Keratinocyte (primary cell): ENCODE measurements at regions not wholly inside any gene's neighbourhood (a gene's known extent, or its start where the extent isn't known, plus 50 kb on each side); places are given as distances from the start of the nearest gene placed in this dataset.

Experiments
- DNase-seq: peaks from one replicate; pipeline ENCODE4 v3.0.0-alpha.2; 2011; ENCODE audit warnings: low read depth, missing footprints, low spot score
- FAIRE-seq: peaks from 2 replicates; lab custom pipeline; 2011; peaks lifted over from hg19 to GRCh38; lab: Jason Lieb, UNC
- H2AFZ ChIP-seq: 2 replicates; pipeline ENCODE4 v1.6.0; 2012; ENCODE audit warnings: low read length, control low read depth, inconsistent platforms; ENCODE audit not compliant: control insufficient read depth
- H3K27ac ChIP-seq: 2 replicates; pipeline ENCODE4 v1.5.1; 2011; ENCODE audit warnings: low read length; ENCODE audit not compliant: control insufficient read depth, insufficient read depth
- H3K27me3 ChIP-seq: 3 replicates; pipeline ENCODE4 v1.6.0; 2011; ENCODE audit warnings: low read length; ENCODE audit not compliant: control insufficient read depth, insufficient read depth; ENCODE audit errors: extremely low read depth
- H3K36me3 ChIP-seq, 2 experiments: 2 replicates in 1 of 2; 3 replicates in 1 of 2; pipeline ENCODE4 v1.5.1; 2011; ENCODE audit warnings: low read length in 2 of 2, mild to moderate bottlenecking in 1 of 2; ENCODE audit not compliant: control insufficient read depth in 2 of 2, insufficient read depth in 2 of 2; ENCODE audit errors: extremely low read depth in 1 of 2
- H3K4me1 ChIP-seq: 3 replicates; pipeline ENCODE4 v1.5.1; 2011; ENCODE audit warnings: low read length; ENCODE audit not compliant: control insufficient read depth, insufficient read depth; ENCODE audit errors: extremely low read depth
- H3K4me2 ChIP-seq: 3 replicates; pipeline ENCODE4 v1.6.0; 2011; ENCODE audit warnings: low read depth, low read length; ENCODE audit not compliant: control insufficient read depth, insufficient read depth; ENCODE audit errors: extremely low read depth
- H3K4me3 ChIP-seq, 3 experiments: fragments of 200-600 bp in 1 of 3; sonication (generic) in 1 of 3; 2 replicates in 2 of 3; 3 replicates in 1 of 3; pipeline ENCODE4 v1.5.1; 2011 to 2016; ENCODE audit warnings: low read length in 3 of 3, mild to moderate bottlenecking in 3 of 3, control low read depth in 2 of 3, inconsistent platforms in 1 of 3, low read depth in 1 of 3, mixed read lengths in 1 of 3, mixed run types in 1 of 3, moderate library complexity in 1 of 3; ENCODE audit not compliant: control insufficient read depth in 2 of 3, insufficient read depth in 2 of 3; ENCODE audit errors: extremely low read depth in 1 of 3
- H3K79me2 ChIP-seq: 2 replicates; pipeline ENCODE4 v1.6.0; 2012; ENCODE audit warnings: low read length; ENCODE audit not compliant: control insufficient read depth, insufficient read depth
- H3K9ac ChIP-seq: 3 replicates; pipeline ENCODE4 v1.6.0; 2011; ENCODE audit warnings: low read length; ENCODE audit not compliant: control insufficient read depth, insufficient read depth; ENCODE audit errors: extremely low read depth
- H3K9me1 ChIP-seq: 3 replicates; pipeline ENCODE4 v1.6.0; 2011; ENCODE audit warnings: low read length; ENCODE audit not compliant: control insufficient read depth, insufficient read depth; ENCODE audit errors: extremely low read depth
- H3K9me3 ChIP-seq: 2 replicates; pipeline ENCODE4 v1.5.1; 2012; ENCODE audit warnings: low read depth, low read length; ENCODE audit not compliant: control insufficient read depth
- H4K20me1 ChIP-seq: 3 replicates; pipeline ENCODE4 v1.6.0; 2011; ENCODE audit warnings: low read length; ENCODE audit not compliant: control insufficient read depth, insufficient read depth; ENCODE audit errors: extremely low read depth
- CTCF ChIP-seq, 3 experiments: IDR thresholded peaks in 1 of 3; conservative IDR thresholded peaks in 1 of 3; optimal IDR thresholded peaks in 1 of 3; 2 replicates in 2 of 3; 3 replicates in 1 of 3; pipeline versions ENCODE3 to v1.5.1; 2011; ENCODE audit warnings: low read length in 3 of 3, mild to moderate bottlenecking in 3 of 3, moderate library complexity in 2 of 3, control low read depth in 1 of 3, inconsistent platforms in 1 of 3; ENCODE audit not compliant: insufficient read depth in 2 of 3; ENCODE audit errors: extremely low read depth in 1 of 3
- EZH2 ChIP-seq: IDR thresholded peaks from one replicate; pipeline ENCODE4 v1.6.1; 2012; ENCODE audit warnings: inconsistent platforms, mild to moderate bottlenecking, low read length, moderate library complexity
- dilution Hi-C: fragments of 300-500 bp; cut with MboI; formaldehyde crosslinking; loops from one replicate; pipeline ENCODE4 v1.7.0; 2020; ENCODE audit warnings: low sequenced_read_pairs; ENCODE audit not compliant: extremely low pct_ligation_motif_present

- dilution Hi-C loops: no loop called here
- no peak for FAIRE-seq
- Histone ChIP-seq H3K4me1 (no peaks in the 10 kb centered on the region), H3K9ac (no peak overlapping the region), H4K20me1 (no peaks in the 10 kb centered on the region), H3K4me3 (no peak overlapping the region), H3K4me2 (no peak overlapping the region), H3K9me1 (no peaks in the 10 kb centered on the region), H3K79me2 (no peaks in the 10 kb centered on the region), H2AFZ (no peak overlapping the region), H3K27me3 (no peaks in the 10 kb centered on the region), H3K27ac (no peak overlapping the region), H3K36me3 (no peaks in the 10 kb centered on the region), H3K9me3 (no peaks in the 10 kb centered on the region)
- no peak for DNase-seq
- TF ChIP-seq EZH2 (no peak), CTCF (optimal IDR thresholded peaks at IDR 0.05 in 1 of 3, IDR thresholded peaks at IDR 0.05 in 1 of 3, conservative IDR thresholded peaks at IDR 0.05 in 1 of 3; ENCODE audit: extremely low read depth in 1 of 3, insufficient read depth in 2 of 3, low read length in 3 of 3) (no peak)
Measured at GRCh38 chr7:136293841-136294391, 316.8 kb upstream of the MTPN start.

GRCh38 chr7:136293272-136293671 lies 316.1 kb upstream of the MTPN start:
- Histone ChIP-seq H3K4me3 (no peak overlapping the region), H3K9me3 (no peaks in the 10 kb centered on the region), H3K27me3 (no peaks in the 10 kb centered on the region), H3K36me3 (no peaks in the 10 kb centered on the region), H2AFZ (no peak overlapping the region), H3K79me2 (no peaks in the 10 kb centered on the region), H3K4me1 (no peaks in the 10 kb centered on the region), H3K9me1 (no peaks in the 10 kb centered on the region), H3K4me2 (no peak overlapping the region), H3K27ac (no peak overlapping the region), H4K20me1 (no peaks in the 10 kb centered on the region), H3K9ac (no peak overlapping the region)
- dilution Hi-C loops: no loop called here
- no peak for FAIRE-seq
- no peak for DNase-seq
- TF ChIP-seq CTCF (optimal IDR thresholded peaks at IDR 0.05 in 1 of 3, IDR thresholded peaks at IDR 0.05 in 1 of 3, conservative IDR thresholded peaks at IDR 0.05 in 1 of 3; ENCODE audit: extremely low read depth in 1 of 3, insufficient read depth in 2 of 3, low read length in 3 of 3): no peak
- no peak for TF ChIP-seq EZH2
